Progenitor cell of endocrine pancreas (in vitro differentiated cells): ENCODE measurements at regions not wholly inside any gene's neighbourhood (a gene's known extent, or its start where the extent isn't known, plus 50 kb on each side); places are given as distances from the start of the nearest gene placed in this dataset.

Experiments used
- DNase-seq: peaks from one replicate; pipeline ENCODE4 v3.0.0; 2021; ENCODE audit warnings: low spot score; ENCODE audit not compliant: unreplicated experiment
- H3K27ac Mint-ChIP-seq: 2 replicates; pipeline ENCODE4 v1.8.0; 2021; ENCODE audit warnings: mild to moderate bottlenecking, moderate library complexity, mixed read lengths
- H3K27me3 Mint-ChIP-seq: 2 replicates; pipeline ENCODE4 v1.8.0; 2021; ENCODE audit warnings: mixed read lengths
- H3K36me3 Mint-ChIP-seq: 2 replicates; pipeline ENCODE4 v1.8.0; 2022; ENCODE audit warnings: mixed read lengths; ENCODE audit not compliant: insufficient read depth
- H3K4me1 Mint-ChIP-seq: 2 replicates; pipeline ENCODE4 v1.8.0; 2021; ENCODE audit warnings: low read depth, mixed read lengths
- H3K4me3 Mint-ChIP-seq: 2 replicates; pipeline ENCODE4 v1.8.0; 2021; ENCODE audit warnings: low read depth, mild to moderate bottlenecking, moderate library complexity, mixed read lengths
- H3K9me3 Mint-ChIP-seq: 2 replicates; pipeline ENCODE4 v1.8.0; 2021; ENCODE audit warnings: low read depth, mixed read lengths
- TF ChIP-seq, protein P1 (sequence below): fragments of 200-600 bp; sonication (generic); IDR thresholded peaks from one replicate; pipeline ENCODE4 v1.5.0; 2021; ENCODE audit warnings: antibody characterized with exemption, mild to moderate bottlenecking; ENCODE audit not compliant: unreplicated experiment

DNA sequence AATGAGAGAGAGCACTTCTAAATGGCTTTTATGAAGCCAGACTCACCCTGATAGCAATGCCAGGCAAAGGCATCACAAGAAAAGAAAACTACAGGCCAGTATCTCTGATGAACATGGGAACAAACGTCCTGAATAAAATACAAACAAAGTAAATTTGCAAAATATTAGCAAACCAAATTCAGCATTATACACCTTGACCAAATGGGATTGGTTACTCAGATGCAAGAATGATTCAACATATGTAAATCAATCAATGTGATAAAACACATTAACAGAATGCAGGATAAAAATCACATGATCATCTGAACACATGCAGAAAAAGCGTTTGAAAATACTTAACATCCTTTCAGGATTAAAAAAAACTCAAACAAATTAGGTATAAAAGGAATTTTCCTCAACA lies 494.9 kb upstream of the CCDC54 start:
- Mint-ChIP-seq H3K4me1 (no peaks in the 10 kb centered on the region), H3K9me3 (peaks cover 12% of the 10 kb centered on the region), H3K36me3 (no peaks in the 10 kb centered on the region), H3K4me3 (no peak overlapping the region), H3K27me3 (no peaks in the 10 kb centered on the region), H3K27ac (no peak overlapping the region)
- TF ChIP-seq, protein P1, sequence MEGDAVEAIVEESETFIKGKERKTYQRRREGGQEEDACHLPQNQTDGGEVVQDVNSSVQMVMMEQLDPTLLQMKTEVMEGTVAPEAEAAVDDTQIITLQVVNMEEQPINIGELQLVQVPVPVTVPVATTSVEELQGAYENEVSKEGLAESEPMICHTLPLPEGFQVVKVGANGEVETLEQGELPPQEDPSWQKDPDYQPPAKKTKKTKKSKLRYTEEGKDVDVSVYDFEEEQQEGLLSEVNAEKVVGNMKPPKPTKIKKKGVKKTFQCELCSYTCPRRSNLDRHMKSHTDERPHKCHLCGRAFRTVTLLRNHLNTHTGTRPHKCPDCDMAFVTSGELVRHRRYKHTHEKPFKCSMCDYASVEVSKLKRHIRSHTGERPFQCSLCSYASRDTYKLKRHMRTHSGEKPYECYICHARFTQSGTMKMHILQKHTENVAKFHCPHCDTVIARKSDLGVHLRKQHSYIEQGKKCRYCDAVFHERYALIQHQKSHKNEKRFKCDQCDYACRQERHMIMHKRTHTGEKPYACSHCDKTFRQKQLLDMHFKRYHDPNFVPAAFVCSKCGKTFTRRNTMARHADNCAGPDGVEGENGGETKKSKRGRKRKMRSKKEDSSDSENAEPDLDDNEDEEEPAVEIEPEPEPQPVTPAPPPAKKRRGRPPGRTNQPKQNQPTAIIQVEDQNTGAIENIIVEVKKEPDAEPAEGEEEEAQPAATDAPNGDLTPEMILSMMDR = no peak
- no peak for DNase-seq

DNA sequence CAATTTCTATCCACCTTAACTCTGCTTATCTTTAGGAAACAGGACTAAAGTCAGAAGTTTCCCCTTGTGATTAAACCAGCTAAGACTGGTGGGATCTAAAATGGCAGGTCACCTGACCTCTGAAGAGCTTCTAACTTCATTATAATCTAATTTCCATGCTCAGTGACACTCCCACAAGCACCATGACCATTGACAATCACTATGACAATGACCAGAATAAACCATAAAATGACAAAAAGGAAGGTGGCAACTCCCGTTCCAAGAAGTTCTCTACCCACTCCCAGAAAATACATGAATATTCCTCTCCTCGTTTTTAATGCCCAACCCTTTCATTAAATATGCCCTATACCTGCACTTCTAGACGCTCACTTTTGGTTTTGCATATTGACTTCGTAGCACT lies 471.2 kb upstream of the CCDC54 start:
- Mint-ChIP-seq H3K9me3 (peaks cover 4% of the 10 kb centered on the region), H3K4me3 (no peak overlapping the region), H3K27me3 (no peaks in the 10 kb centered on the region), H3K4me1 (no peaks in the 10 kb centered on the region), H3K36me3 (no peaks in the 10 kb centered on the region), H3K27ac (no peak overlapping the region)
- TF ChIP-seq, protein P1 = no peak
- no peak for DNase-seq

GRCh38 chr3:106908181-106908938 lies 468.9 kb upstream of the CCDC54 start:
- H3K27me3 Mint-ChIP-seq = no peaks in the 10 kb centered on the region
- no peak overlapping the region for H3K27ac Mint-ChIP-seq
- TF ChIP-seq, protein P1 = no peak
- no peaks in the 10 kb centered on the region for H3K4me1 Mint-ChIP-seq
- no peak overlapping the region for H3K4me3 Mint-ChIP-seq
- no peaks in the 10 kb centered on the region for H3K36me3 Mint-ChIP-seq
- peaks cover 4% of the 10 kb centered on the region for H3K9me3 Mint-ChIP-seq
- DNase-seq = no peak

GRCh38 chr3:106913111-106913698 lies 464.0 kb upstream of the CCDC54 start:
- Mint-ChIP-seq H3K9me3 (peaks cover 4% of the 10 kb centered on the region), H3K27me3 (no peaks in the 10 kb centered on the region), H3K36me3 (no peaks in the 10 kb centered on the region), H3K4me3 (no peak overlapping the region), H3K4me1 (no peaks in the 10 kb centered on the region), H3K27ac (no peak overlapping the region)
- TF ChIP-seq, protein P1 = no peak
- DNase-seq = no peak

- Mint-ChIP-seq H3K9me3 (peaks cover 4% of the 10 kb centered on the region), H3K27me3 (no peaks in the 10 kb centered on the region), H3K27ac (no peak overlapping the region), H3K4me3 (no peak overlapping the region), H3K4me1 (no peaks in the 10 kb centered on the region), H3K36me3 (no peaks in the 10 kb centered on the region)
- DNase-seq = no peak
- TF ChIP-seq, protein P1 = no peak
Observed at GRCh38 chr3:106913966-106914365, 463.3 kb upstream of the CCDC54 start.
